ENCODE measurements at regions not wholly inside any gene's neighbourhood (a gene's known extent, or its start where the extent isn't known, plus 50 kb on each side); places are given as distances from the start of the nearest gene placed in this dataset.

- Histone ChIP-seq H3K27ac (no peak overlapping the region), H3K4me3 (no peak overlapping the region)
- no peak for DNase-seq (ENCODE audit: low spot score)
- TF ChIP-seq CTCF (IDR thresholded peaks at IDR 0.05) = no peak
These were observed 360.9 kb upstream of the CBLB start for GRCh38 chr3:106229495-106230278.

GRCh38 chr3:106231086-106231485 lies 362.3 kb upstream of the CBLB start:
- no peak for TF ChIP-seq CTCF (IDR thresholded peaks at IDR 0.05)
- DNase-seq (ENCODE audit: low spot score) = no peak
- no peak overlapping the region for H3K4me3 ChIP-seq

GRCh38 chr3:106232956-106233355 lies 364.1 kb upstream of the CBLB start:
- no peak for TF ChIP-seq CTCF (IDR thresholded peaks at IDR 0.05)
- DNase-seq (ENCODE audit: low spot score) = no peak
- Histone ChIP-seq H3K27ac (no peak overlapping the region), H3K4me3 (no peak overlapping the region)

More at GRCh38 chr3:106231086-106231485, 362.3 kb upstream of the CBLB start:
- no peak overlapping the region for H3K27ac ChIP-seq

GRCh38 chr3:106239195-106239697 lies 370.4 kb upstream of the CBLB start:
- H3K27ac ChIP-seq = no peak overlapping the region
- TF ChIP-seq CTCF (IDR thresholded peaks at IDR 0.05) = no peak
- DNase-seq (ENCODE audit: low spot score) = no peak
- no peak overlapping the region for H3K4me3 ChIP-seq

DNA sequence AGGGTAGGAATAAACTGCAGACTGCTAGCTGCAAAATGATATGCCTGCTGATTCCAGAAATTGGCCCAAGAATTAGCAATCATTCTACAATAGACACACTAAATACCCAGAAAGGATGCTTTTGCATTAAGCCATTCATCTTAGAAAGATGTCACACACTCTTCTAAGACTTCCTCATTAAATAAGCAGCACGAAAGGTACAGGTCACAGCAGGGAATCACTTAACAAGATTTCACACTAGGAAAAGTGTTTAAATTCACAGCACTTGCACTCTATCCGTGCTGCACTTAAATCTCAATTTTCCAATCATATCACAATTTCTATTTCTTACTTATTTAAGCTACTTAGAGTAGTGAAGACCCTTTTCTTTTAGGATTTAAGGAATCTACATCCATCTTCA lies 372.8 kb upstream of the CBLB start:
- TF ChIP-seq CTCF (IDR thresholded peaks at IDR 0.05) = no peak
- Histone ChIP-seq H3K27ac (no peak overlapping the region), H3K4me3 (no peak overlapping the region)
- no peak for DNase-seq (ENCODE audit: low spot score)

DNA sequence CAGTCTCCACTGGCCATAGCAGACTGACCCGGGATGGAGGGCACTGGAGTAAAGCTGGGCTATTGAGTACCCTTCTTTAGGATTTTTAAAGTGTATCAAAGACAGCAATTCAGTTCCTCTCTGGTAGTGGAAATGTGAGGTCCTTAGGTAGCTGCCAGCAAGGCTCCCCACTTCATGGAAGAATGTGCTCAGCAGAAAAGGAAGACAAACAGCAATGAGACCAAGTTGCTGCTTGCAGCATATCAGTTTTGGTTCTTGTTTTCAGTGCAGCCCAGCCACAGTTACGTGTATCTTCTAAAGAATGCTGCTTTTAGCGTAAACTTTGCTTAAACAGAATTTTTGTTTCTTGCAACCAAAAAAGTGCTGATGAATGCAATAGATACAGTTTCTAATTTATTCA lies 374.0 kb upstream of the CBLB start:
- H3K27ac ChIP-seq = no peak overlapping the region
- TF ChIP-seq CTCF (IDR thresholded peaks at IDR 0.05) = no peak
- no peak for DNase-seq (ENCODE audit: low spot score)
- H3K4me3 ChIP-seq = no peak overlapping the region

- Histone ChIP-seq H3K4me3 (no peak overlapping the region), H3K27ac (no peak overlapping the region)
- no peak for TF ChIP-seq CTCF (IDR thresholded peaks at IDR 0.05)
- no peak for DNase-seq (ENCODE audit: low spot score)
These were observed 376.6 kb upstream of the CBLB start for GRCh38 chr3:106245400-106245799.
